Fibroblast of skin of right quadriceps (primary cell): ENCODE measurements at regions not wholly inside any gene's neighbourhood (a gene's known extent, or its start where the extent isn't known, plus 50 kb on each side); places are given as distances from the start of the nearest gene placed in this dataset.

Experiments
- DNase-seq: peaks from one replicate; pipeline ENCODE4 v3.0.0-alpha.2; 2013

GRCh38 chr12:125228519-125229260 lies 163.5 kb downstream of the AACS start:
- no peak for DNase-seq

DNA sequence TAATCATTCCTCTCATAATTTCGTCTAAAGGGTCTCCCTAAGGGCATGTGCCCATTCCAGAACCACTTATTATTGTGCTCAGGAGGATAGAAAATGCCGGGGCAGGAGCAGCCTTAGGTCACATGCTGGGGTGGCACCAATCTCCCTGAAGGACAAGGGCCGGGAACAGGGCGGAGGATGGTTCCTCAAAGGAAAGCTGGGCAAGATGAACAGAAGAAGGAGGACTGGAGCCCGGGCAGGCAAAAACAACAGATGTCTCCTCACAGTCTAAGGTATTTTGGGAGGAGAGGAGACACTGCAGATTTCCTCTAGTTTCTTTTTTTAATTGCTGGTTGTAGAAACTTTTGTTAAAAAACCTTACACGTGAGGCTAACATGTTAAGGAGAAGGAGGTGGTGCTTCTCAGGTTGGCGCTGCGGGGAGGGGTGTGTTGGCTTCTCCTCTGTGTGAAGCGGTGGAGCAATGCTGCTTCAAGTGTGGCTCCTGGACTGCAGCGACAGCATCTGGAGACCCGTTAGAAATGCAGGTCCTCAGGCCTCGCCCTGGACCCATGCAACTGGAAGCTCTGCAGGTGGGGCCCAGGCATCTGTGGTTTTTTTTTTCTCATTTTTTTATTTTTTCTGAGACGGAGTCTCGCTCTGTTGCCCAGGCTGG lies 164.8 kb downstream of the AACS start:
- no peak for DNase-seq

GRCh38 chr12:125233319-125233718 lies 168.1 kb downstream of the AACS start:
- DNase-seq = no peak

GRCh38 chr12:125239563-125239962 lies 174.3 kb downstream of the AACS start:
- no peak for DNase-seq

- DNase-seq = no peak
Observed at GRCh38 chr12:125240717-125241116, 175.5 kb downstream of the AACS start.

DNA sequence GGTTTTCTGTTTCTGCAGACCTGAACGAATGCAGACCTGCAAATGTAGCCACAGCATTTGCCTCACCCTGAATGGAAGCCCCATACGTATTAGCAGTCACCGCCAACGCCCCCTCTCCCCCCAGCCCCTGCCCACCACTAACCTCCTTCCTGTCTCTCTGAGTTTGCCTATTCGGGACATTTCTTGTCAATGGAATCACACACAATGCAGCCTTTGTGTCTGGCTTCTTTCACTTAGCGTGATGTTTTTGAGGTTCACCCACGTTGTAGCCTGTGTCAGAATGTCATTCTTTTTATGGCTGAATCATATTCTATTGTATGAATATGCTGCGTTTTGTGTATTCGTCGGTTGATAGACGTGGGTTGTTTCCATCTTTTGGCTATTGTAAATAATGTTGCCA lies 178.6 kb downstream of the AACS start:
- DNase-seq = no peak

DNA sequence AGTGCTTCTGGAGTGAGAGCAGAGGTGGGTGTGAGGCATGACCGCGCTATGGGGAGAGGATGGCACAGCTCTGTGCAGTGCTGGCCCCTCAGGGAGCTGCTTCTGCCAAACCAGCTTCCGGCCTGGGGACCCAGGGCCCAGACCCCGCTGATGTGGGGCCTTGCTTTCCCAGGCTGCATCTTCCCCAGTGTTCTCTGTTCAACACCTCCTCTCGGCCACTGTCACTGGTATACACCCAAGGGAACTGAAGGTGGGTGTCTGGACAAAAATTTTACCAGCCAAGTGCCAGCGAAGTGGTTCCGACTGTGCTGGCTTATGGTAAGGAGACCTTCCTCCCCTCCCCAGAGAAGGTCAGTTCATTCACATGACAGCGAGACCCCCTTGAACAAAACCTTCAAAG lies 179.1 kb downstream of the AACS start:
- DNase-seq = no peak

GRCh38 chr12:125245581-125246557 lies 180.6 kb downstream of the AACS start:
- DNase-seq = no peak

- DNase-seq = no peak
Observed at GRCh38 chr12:125247477-125247876, 182.2 kb downstream of the AACS start.

DNA sequence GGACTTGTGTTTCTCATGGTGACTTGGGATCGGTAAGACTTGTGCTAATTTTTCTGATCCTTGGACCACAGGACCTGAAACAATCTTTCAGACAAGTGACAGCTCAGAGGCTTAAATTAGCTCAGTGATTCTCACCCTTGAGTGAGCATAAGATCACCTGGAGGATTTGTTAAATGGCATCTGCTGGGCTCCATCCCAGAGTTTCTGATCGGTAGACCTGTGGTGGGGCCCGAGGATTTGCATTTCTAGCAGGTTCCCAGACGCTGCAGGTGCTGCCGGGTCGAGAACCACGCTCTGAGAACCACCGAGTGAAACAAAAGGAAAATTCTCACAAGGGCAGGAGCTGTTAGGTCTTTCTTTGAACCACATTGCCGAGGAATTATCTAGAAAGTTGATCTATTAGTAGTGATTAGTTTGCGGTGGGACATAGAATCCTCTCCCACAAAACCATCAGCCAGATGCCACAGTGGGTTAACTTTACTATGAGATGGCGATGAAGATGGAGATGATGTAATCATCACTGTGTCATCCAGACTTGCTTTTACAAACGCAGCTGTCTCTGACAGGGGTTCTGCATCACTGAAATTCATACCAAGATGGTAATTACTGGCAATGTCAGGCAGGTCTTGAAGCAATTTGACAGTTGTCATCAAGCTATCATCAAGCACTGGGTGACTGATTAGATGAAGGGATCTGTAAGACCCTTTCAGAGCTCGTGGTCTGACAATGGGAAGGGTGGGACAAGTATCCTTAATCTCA lies 184.0 kb downstream of the AACS start:
- no peak for DNase-seq

DNA sequence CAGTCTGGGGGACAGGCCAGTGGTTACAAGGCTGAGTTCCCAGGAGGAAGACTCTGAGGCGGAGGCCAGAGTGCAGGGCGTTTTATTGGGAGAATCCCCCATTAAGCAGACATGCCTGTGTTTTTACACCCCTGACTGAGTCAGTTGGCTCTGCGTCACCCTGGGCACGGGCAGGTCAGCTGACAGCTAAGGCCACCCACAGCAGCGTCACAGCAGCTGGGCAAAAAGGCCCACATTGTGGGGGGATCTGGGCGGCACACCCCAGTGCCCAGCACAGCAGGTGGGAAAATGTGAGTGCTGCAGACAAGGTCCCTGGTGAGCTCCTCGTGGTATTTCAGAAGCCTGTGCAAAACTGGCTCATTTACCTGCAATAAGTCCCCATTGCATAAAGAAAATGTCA lies 184.7 kb downstream of the AACS start:
- no peak for DNase-seq

DNA sequence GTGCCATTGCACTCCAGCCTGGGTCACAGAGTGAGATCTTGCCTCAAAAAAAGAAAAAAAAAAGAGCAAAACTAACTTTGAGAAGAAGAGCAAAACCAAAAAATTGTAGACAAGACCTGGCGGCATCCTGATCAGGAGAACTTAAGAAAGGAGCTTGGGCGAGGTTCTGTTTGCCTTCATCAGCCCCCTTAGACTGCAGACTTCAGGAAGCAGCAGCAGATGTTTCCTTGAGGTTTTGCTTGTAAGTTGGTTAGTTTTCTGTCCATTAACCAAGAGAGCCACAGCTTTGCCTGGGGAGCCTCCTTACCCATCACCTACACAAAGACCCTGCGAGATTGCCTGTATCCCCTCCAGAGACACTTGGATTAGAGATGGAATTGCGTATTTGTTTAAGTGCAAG lies 189.0 kb downstream of the AACS start:
- no peak for DNase-seq

GRCh38 chr12:125254856-125255255 lies 189.6 kb downstream of the AACS start:
- no peak for DNase-seq

GRCh38 chr12:125255935-125256633 lies 190.8 kb downstream of the AACS start:
- no peak for DNase-seq

GRCh38 chr12:125256634-125256936 lies 191.3 kb downstream of the AACS start:
- no peak for DNase-seq

- DNase-seq = peak; percentile 10
Observed at GRCh38 chr12:125259178-125259867, 194.1 kb downstream of the AACS start.

- DNase-seq = no peak
Observed at GRCh38 chr12:125262851-125263250, 197.6 kb downstream of the AACS start.

DNA sequence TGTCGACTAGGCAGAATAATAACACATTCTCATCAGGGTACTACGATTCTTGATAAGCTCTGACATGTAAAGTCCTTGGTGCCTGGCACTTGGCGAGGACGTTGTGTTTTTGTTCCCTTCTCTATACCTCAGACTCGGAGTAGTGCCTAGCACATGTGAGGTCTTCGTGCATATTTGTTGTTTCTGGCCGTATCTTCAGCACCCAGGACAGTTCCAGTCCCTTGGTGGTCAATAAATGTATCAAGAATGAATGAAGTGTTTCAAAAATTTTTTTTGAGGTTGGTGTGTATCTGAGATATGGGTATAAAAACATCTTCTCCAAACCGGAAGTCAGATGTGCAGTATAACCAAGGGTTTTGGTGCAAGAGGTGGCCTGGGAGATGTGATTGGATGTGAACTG lies 198.2 kb downstream of the AACS start:
- DNase-seq = no peak

- DNase-seq = no peak
Observed at GRCh38 chr12:125267114-125267513, 201.9 kb downstream of the AACS start.

GRCh38 chr12:125269276-125269675 lies 204.0 kb downstream of the AACS start:
- no peak for DNase-seq

DNA sequence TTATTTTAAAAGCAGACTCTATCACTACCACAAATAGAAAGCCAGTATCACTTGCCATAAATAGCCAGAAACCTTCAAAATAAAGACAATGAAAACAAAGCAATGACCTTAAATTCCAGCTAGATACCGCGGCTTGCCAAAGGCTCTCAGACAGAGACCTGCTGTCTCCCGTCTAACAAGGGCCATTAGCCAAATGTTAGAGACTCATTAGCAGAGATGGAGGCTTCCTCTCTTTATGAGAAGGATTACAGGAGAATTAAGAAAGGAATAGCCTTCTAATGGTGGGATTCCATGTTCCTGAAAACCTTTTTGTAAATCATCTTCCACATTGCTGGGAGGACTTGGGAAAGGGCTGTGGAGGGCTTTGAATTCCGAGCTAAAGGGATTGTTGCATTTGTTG lies 206.7 kb downstream of the AACS start:
- DNase-seq = no peak
